Nephron (organoid): ENCODE measurements at regions not wholly inside any gene's neighbourhood (a gene's known extent, or its start where the extent isn't known, plus 50 kb on each side); places are given as distances from the start of the nearest gene placed in this dataset.

Experiments used
- H3K27ac Mint-ChIP-seq, 3 experiments: 2 replicates each; pipeline ENCODE4 v1.8.0; 2020; ENCODE audit warnings: mixed read lengths in 3 of 3, mild to moderate bottlenecking in 2 of 3, moderate library complexity in 1 of 3
- H3K27me3 Mint-ChIP-seq: 2 replicates; pipeline ENCODE4 v1.8.0; 2021; ENCODE audit warnings: low read depth, mild to moderate bottlenecking, moderate library complexity, mixed read lengths
- H3K36me3 Mint-ChIP-seq: 2 replicates; pipeline ENCODE4 v1.8.0; 2020; ENCODE audit warnings: low read depth, mixed read lengths
- H3K4me1 Mint-ChIP-seq: 2 replicates; pipeline ENCODE4 v1.8.0; 2020; ENCODE audit warnings: mixed read lengths
- H3K4me3 Mint-ChIP-seq, 3 experiments: 2 replicates each; pipeline ENCODE4 v1.8.0; 2020; ENCODE audit warnings: mild to moderate bottlenecking in 3 of 3, mixed read lengths in 3 of 3, moderate library complexity in 2 of 3
- H3K9me3 Mint-ChIP-seq: 2 replicates; pipeline ENCODE4 v1.8.0; 2020; ENCODE audit warnings: mixed read lengths
- TF ChIP-seq, protein P1 (sequence below), 3 experiments: fragments of 200-600 bp; sonication (generic); IDR thresholded peaks; one replicate each; pipeline ENCODE4 v1.5.0; 2021; ENCODE audit warnings: antibody characterized with exemption in 3 of 3; ENCODE audit not compliant: unreplicated experiment in 3 of 3

DNA sequence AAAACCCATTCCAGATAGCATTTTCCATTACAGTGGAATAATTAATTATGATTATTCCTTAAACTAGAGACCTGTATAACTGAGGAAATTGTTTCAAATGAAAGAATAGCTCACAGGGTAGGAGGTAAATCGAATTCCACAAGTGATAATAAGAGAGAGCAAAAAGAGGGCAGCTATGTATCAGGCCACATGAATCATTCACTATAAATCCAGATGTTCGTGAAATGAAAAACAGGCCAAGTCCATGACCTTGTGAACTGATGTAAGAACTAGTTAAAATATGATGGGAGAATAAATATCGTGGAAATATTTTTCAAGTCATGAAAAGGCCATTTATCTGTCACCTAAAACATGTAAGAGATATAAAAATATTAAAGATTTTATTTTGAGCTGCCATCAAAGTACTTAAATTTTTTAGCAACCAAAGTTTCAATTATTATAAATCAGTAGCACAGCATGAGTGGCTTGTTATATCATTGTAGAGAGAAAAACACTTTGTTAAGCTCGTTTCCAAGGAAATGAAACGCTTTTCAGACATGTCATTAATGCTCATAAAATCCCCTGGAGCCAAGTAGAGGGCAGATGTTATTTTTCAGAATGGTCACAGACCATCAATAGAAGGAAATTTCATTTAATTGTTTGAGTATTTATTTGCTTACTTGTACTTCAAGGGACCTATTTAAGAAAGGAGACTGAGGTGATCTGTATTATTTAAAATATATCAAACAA lies 120.6 kb upstream of the CDKN3 start:
- no peaks in the 10 kb centered on the region for H3K36me3 Mint-ChIP-seq
- no peak overlapping the region for H3K27ac Mint-ChIP-seq
- no peaks in the 10 kb centered on the region for H3K27me3 Mint-ChIP-seq
- H3K4me3 Mint-ChIP-seq: no peak overlapping the region
- peaks cover 8% of the 10 kb centered on the region for H3K4me1 Mint-ChIP-seq
- H3K9me3 Mint-ChIP-seq: peaks cover 6% of the 10 kb centered on the region
- TF ChIP-seq, protein P1, sequence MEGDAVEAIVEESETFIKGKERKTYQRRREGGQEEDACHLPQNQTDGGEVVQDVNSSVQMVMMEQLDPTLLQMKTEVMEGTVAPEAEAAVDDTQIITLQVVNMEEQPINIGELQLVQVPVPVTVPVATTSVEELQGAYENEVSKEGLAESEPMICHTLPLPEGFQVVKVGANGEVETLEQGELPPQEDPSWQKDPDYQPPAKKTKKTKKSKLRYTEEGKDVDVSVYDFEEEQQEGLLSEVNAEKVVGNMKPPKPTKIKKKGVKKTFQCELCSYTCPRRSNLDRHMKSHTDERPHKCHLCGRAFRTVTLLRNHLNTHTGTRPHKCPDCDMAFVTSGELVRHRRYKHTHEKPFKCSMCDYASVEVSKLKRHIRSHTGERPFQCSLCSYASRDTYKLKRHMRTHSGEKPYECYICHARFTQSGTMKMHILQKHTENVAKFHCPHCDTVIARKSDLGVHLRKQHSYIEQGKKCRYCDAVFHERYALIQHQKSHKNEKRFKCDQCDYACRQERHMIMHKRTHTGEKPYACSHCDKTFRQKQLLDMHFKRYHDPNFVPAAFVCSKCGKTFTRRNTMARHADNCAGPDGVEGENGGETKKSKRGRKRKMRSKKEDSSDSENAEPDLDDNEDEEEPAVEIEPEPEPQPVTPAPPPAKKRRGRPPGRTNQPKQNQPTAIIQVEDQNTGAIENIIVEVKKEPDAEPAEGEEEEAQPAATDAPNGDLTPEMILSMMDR (IDR thresholded peaks at IDR 0.05; ENCODE audit: unreplicated experiment in 3 of 3): no peak

DNA sequence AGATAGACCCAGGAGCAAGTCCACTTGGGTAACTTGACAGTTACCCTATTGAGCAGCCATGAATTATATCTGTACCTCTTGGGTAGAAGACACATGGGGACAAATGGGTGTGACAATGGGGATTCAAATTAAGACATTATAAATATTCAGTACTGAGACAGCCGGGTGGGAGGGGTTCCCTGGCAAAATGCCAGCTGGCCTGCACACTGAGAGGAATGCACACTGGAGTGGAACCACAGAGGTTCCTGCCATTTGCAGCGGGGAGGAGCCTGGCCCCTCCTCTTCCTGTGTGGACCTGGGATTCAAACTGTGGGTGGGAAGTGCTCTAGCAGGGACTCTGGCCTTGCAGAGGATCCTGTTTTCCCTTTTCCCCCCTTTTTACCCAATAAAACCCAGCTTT lies 118.7 kb upstream of the CDKN3 start:
- Mint-ChIP-seq H3K4me3 (no peak overlapping the region), H3K27me3 (no peaks in the 10 kb centered on the region), H3K9me3 (peaks cover 6% of the 10 kb centered on the region), H3K4me1 (peaks cover 8% of the 10 kb centered on the region), H3K27ac (no peak overlapping the region), H3K36me3 (no peaks in the 10 kb centered on the region)
- TF ChIP-seq, protein P1 (IDR thresholded peaks at IDR 0.05; ENCODE audit: unreplicated experiment in 3 of 3): no peak

GRCh38 chr14:54278665-54279295 lies 118.0 kb upstream of the CDKN3 start:
- Mint-ChIP-seq H3K27ac (no peak overlapping the region), H3K9me3 (peaks cover 11% of the 10 kb centered on the region), H3K4me3 (no peak overlapping the region), H3K27me3 (no peaks in the 10 kb centered on the region), H3K36me3 (no peaks in the 10 kb centered on the region), H3K4me1 (peaks cover 8% of the 10 kb centered on the region)
- TF ChIP-seq, protein P1 (IDR thresholded peaks at IDR 0.05; ENCODE audit: unreplicated experiment in 3 of 3): no peak

DNA sequence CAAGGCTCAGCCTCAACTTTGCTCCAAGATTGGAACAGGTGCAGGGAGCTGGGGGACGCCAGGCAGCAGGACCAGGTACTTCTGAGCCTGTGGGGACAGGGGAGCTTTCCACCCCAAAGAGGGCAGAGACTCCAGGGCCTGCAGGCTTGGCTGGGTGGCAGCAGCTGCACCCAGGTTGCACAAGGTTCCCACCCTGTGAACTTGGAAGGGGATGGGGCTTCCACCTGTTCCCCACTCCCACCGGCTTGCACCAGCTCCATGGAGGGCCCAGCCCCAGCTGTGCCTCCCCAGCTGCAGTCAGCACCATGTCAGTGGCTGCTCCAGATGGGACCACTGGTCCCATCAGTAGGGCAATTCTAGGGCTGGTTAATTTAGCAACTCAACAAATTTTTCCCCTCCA lies 114.0 kb upstream of the CDKN3 start:
- Mint-ChIP-seq H3K36me3 (no peaks in the 10 kb centered on the region), H3K27me3 (peaks cover 12% of the 10 kb centered on the region), H3K4me1 (peaks cover 15% of the 10 kb centered on the region), H3K9me3 (peaks cover 11% of the 10 kb centered on the region), H3K27ac (no peak overlapping the region), H3K4me3 (no peak overlapping the region)
- TF ChIP-seq, protein P1 (IDR thresholded peaks at IDR 0.05; ENCODE audit: unreplicated experiment in 3 of 3): no peak

DNA sequence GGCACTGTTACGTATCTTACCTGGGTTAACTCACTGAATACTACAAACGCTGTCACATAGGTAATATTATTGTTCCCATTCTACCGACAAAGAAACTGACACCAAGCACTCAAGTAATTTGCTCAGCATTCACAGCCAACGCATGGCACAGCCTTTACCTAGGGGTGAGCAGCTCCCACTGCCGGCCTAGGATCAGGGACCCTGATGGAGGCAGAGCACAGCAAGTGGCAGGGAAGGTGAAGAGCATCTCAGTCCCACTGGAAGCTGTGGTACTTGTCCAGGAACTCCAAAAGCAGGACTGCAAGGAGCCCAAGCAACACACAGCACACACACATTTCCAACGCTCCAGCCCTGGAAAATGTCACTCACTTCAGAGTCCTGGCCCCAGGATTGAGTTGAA lies 111.8 kb upstream of the CDKN3 start:
- Mint-ChIP-seq H3K27ac (no peak overlapping the region), H3K4me3 (no peak overlapping the region), H3K9me3 (peaks cover 5% of the 10 kb centered on the region), H3K36me3 (no peaks in the 10 kb centered on the region), H3K27me3 (peaks cover 12% of the 10 kb centered on the region), H3K4me1 (peaks cover 15% of the 10 kb centered on the region)
- TF ChIP-seq, protein P1 (IDR thresholded peaks at IDR 0.05; ENCODE audit: unreplicated experiment in 3 of 3): no peak
